ENCODE measurements at regions not wholly inside any gene's neighbourhood (a gene's known extent, or its start where the extent isn't known, plus 50 kb on each side); places are given as distances from the start of the nearest gene placed in this dataset.

DNA sequence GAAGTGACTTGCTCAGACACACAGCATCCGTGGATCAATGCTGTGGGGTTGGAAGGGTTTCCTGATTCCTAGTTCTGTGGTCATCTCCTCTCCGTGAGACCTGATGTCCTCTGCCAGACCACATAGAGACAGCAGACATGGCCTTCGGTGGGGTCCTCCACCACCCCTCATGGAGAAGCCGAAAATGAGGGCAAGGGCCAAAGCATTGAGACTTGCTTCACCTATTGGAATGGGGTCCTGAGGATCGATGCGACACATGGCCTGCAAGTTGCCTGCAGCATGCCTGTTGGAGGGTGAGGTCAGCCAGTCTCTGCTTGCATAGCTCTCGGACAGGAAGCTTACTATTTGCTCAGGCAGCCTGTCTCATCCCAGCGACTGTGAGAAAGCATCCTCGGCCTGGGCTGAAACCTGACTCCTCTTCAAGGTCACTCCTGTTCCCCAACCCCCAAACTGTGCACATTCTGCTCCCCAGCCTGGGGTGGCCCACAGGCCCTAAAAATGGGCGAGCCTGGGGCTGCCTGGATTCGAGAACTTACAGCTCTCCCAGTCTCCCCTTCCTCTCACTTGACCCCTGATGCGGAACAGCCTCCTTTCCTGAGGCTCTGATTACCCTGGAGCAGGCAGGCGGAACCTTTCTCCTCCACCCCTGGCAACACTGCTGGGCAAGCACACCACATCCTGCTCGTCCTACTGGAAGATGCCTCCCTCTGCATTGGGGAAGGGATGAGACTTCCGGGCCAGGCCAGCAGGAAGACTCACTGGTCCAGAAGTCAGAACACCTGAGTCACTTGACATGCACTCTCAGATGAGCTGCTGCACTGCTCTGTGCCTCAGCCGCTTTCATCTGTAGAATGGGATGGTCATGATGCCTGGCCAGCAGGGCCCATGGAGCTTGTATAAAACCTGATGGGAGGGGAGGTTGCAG lies 186.9 kb downstream of the RGS3 start:
- H3K27me3 Mint-ChIP-seq (ENCODE audit: unreplicated experiment), result no peaks in the 10 kb centered on the region
- TF ChIP-seq, protein P1, sequence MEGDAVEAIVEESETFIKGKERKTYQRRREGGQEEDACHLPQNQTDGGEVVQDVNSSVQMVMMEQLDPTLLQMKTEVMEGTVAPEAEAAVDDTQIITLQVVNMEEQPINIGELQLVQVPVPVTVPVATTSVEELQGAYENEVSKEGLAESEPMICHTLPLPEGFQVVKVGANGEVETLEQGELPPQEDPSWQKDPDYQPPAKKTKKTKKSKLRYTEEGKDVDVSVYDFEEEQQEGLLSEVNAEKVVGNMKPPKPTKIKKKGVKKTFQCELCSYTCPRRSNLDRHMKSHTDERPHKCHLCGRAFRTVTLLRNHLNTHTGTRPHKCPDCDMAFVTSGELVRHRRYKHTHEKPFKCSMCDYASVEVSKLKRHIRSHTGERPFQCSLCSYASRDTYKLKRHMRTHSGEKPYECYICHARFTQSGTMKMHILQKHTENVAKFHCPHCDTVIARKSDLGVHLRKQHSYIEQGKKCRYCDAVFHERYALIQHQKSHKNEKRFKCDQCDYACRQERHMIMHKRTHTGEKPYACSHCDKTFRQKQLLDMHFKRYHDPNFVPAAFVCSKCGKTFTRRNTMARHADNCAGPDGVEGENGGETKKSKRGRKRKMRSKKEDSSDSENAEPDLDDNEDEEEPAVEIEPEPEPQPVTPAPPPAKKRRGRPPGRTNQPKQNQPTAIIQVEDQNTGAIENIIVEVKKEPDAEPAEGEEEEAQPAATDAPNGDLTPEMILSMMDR (IDR thresholded peaks at IDR 0.05), result no peak

DNA sequence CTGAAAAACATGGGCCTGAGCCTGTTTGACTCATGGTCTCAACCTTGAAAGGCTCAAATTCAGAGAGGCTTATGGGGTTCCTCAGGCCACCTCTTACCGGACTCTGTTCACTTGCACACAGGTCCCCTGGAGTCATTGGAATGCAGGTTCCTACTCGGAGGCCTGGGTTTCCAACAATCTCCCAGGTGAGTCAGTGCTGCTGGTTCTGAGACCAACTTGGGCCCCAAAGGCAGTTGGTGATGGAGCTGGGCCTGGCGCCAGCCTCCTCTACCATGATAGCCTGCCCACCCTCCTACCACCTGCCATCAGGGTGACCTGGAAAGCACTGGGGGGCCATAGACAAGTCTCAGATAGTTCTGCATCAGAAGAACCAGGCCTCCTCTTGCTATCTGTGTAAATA lies 188.4 kb downstream of the RGS3 start:
- H3K4me1 Mint-ChIP-seq (ENCODE audit: unreplicated experiment), result peaks cover 57% of the 10 kb centered on the region
- no peak overlapping the region for H3K27ac Mint-ChIP-seq (ENCODE audit: unreplicated experiment)
- DNase-seq (ENCODE audit: extremely low spot score, unreplicated experiment), result no peak
- TF ChIP-seq, protein P1 (IDR thresholded peaks at IDR 0.05), result no peak
- no peak overlapping the region for H3K4me3 Mint-ChIP-seq (ENCODE audit: unreplicated experiment)
- no peaks in the 10 kb centered on the region for H3K27me3 Mint-ChIP-seq (ENCODE audit: unreplicated experiment)
- H3K9me3 Mint-ChIP-seq (ENCODE audit: unreplicated experiment), result no peaks in the 10 kb centered on the region
- H3K36me3 Mint-ChIP-seq (ENCODE audit: unreplicated experiment), result no peaks in the 10 kb centered on the region

More for the DNA sequence above, 186.9 kb downstream of the RGS3 start:
- Mint-ChIP-seq H3K9me3 (ENCODE audit: unreplicated experiment) (no peaks in the 10 kb centered on the region), H3K36me3 (ENCODE audit: unreplicated experiment) (no peaks in the 10 kb centered on the region), H3K27ac (ENCODE audit: unreplicated experiment) (peak overlapping the region; percentile 85), H3K4me3 (ENCODE audit: unreplicated experiment) (no peak overlapping the region), H3K4me1 (ENCODE audit: unreplicated experiment) (peaks cover 57% of the 10 kb centered on the region)
- no peak for DNase-seq (ENCODE audit: extremely low spot score, unreplicated experiment)

DNA sequence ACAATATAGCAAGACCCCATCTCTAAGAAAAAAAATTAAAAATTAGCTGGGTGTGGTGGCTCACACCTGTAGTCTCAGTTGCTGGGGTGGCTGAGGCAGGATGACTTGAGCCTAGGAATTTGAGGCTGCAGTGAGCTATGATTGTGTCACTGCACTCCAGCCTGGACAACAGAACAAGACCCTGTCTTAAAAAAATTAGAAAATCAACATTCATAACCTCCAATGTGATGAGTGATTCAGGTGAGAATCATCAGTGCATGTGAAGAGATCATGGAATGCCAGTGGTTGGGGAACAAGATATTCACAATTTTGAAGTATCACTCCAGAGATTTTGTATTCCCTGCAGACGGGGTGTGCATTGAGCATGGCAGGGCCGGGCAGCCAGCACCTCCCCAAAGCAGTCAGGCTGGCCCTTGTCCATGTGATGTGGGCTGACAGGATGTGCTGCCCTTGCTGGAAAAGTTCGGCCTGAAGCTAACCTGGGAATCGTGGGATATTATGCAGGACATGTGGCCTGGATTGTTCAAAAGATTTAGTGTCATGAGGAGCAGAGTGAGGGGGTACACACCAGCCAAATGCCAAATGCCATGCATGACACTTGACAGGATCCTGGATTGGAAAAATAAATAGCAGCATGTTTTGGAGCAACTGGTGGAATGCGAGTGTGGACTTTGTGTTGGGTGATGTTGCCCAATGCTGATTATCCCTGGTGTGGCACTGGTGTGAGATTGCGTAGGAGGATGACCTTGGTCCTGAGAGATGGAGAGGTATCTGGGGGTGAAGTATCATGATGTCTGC lies 189.0 kb downstream of the RGS3 start:
- Mint-ChIP-seq H3K4me1 (ENCODE audit: unreplicated experiment) (peaks cover 55% of the 10 kb centered on the region), H3K36me3 (ENCODE audit: unreplicated experiment) (no peaks in the 10 kb centered on the region), H3K27me3 (ENCODE audit: unreplicated experiment) (no peaks in the 10 kb centered on the region), H3K27ac (ENCODE audit: unreplicated experiment) (no peak overlapping the region), H3K4me3 (ENCODE audit: unreplicated experiment) (no peak overlapping the region), H3K9me3 (ENCODE audit: unreplicated experiment) (no peaks in the 10 kb centered on the region)
- no peak for DNase-seq (ENCODE audit: extremely low spot score, unreplicated experiment)
- TF ChIP-seq, protein P1 (IDR thresholded peaks at IDR 0.05), result no peak

DNA sequence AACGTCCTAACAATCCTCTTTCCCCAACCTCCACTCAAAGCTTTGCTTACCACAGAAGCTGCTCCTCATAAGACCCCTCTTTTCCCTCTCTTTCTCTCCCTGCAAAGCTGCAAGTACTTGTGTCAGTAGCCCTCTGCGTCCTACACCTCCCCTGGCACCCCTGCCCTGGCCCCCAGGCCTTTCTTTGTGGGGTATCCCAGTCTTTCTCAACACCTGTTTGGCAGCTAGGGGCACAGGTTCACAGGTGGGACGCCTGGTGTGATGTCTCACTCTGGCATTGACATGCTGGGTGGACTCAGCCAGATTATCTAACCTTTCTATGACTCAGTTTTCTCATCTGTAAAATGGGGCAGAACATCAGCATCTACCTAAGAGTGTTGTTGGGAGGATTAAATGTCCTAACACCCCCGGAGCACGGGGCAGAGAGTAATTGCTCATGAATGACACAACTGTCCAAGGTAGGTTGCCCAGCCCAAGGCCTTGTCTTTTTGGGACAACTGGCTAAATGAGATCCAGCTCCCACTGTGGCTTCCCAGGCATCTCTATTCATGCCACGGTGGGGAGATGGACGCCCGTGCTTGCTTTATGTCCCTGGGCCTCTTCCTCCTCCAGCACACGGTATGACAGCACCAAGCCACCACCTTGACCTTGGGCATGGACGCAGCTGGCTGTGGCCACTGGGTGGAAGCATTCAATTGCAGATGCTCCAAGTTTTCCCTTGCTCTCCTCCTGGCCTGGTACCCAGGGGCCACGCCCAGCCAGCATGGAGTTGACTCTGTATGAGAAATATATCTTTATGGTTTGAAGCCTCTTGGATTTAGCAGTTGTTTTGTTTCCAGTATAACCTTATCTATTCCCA lies 190.4 kb downstream of the RGS3 start:
- Mint-ChIP-seq H3K27me3 (ENCODE audit: unreplicated experiment) (peaks cover 3% of the 10 kb centered on the region), H3K27ac (ENCODE audit: unreplicated experiment) (no peak overlapping the region), H3K9me3 (ENCODE audit: unreplicated experiment) (no peaks in the 10 kb centered on the region), H3K4me1 (ENCODE audit: unreplicated experiment) (peaks cover 43% of the 10 kb centered on the region), H3K4me3 (ENCODE audit: unreplicated experiment) (no peak overlapping the region), H3K36me3 (ENCODE audit: unreplicated experiment) (no peaks in the 10 kb centered on the region)
- DNase-seq (ENCODE audit: extremely low spot score, unreplicated experiment), result no peak
- TF ChIP-seq, protein P1 (IDR thresholded peaks at IDR 0.05), result no peak
